Tibial nerve (tissue), 4 donors: ENCODE measurements at regions not wholly inside any gene's neighbourhood (a gene's known extent, or its start where the extent isn't known, plus 50 kb on each side); places are given as distances from the start of the nearest gene placed in this dataset.

Source experiments
- CTCF ChIP-seq, 5 experiments: fragments of 200-600 bp in 3 of 5; fragments of 450-650 bp in 2 of 5; sonication (generic) in 3 of 5; IDR thresholded peaks; one replicate each; pipeline ENCODE4 v1.5.1; 2016 to 2019; ENCODE audit warnings: antibody characterized with exemption in 5 of 5, mild to moderate bottlenecking in 3 of 5, moderate library complexity in 2 of 5
- EP300 ChIP-seq, 2 donors: sonication (generic); formaldehyde crosslinking; IDR thresholded peaks; one replicate each; pipeline ENCODE4 v1.6.1; 2017; ENCODE audit warnings: antibody characterized with exemption in 2 of 2, mild to moderate bottlenecking in 1 of 2
- POLR2A ChIP-seq, 2 donors: fragments of 450-650 bp; IDR thresholded peaks; one replicate each; pipeline ENCODE4 v1.6.1; 2017; ENCODE audit warnings: antibody characterized with exemption in 2 of 2, mild to moderate bottlenecking in 2 of 2, moderate library complexity in 2 of 2

GRCh38 chr17:71914042-71914441 lies 206.8 kb upstream of the SOX9 start:
- TF ChIP-seq CTCF (IDR thresholded peaks at IDR 0.05) (no peak), EP300 (IDR thresholded peaks at IDR 0.05) (no peak), POLR2A (IDR thresholded peaks at IDR 0.05) (no peak)
